Glutamatergic neuron (in vitro differentiated cells): ENCODE measurements at regions not wholly inside any gene's neighbourhood (a gene's known extent, or its start where the extent isn't known, plus 50 kb on each side); places are given as distances from the start of the nearest gene placed in this dataset.

Source experiments
- DNase-seq: peaks from one replicate; pipeline ENCODE4 v3.0.0; 2022
- H3K27ac Mint-ChIP-seq: one replicate; pipeline ENCODE4 v1.8.0; 2020; ENCODE audit warnings: mild to moderate bottlenecking, mixed read lengths, inconsistent platforms; ENCODE audit not compliant: unreplicated experiment
- H3K27me3 Mint-ChIP-seq: one replicate; pipeline ENCODE4 v1.8.0; 2020; ENCODE audit warnings: mild to moderate bottlenecking, moderate library complexity, mixed read lengths, inconsistent platforms; ENCODE audit not compliant: unreplicated experiment
- H3K36me3 Mint-ChIP-seq: one replicate; pipeline ENCODE4 v1.8.0; 2020; ENCODE audit warnings: mild to moderate bottlenecking, mixed read lengths, inconsistent platforms; ENCODE audit not compliant: unreplicated experiment
- H3K4me1 Mint-ChIP-seq: one replicate; pipeline ENCODE4 v1.8.0; 2020; ENCODE audit warnings: mild to moderate bottlenecking, low read depth, mixed read lengths, inconsistent platforms; ENCODE audit not compliant: unreplicated experiment
- H3K4me3 Mint-ChIP-seq: one replicate; pipeline ENCODE4 v1.8.0; 2020; ENCODE audit warnings: mild to moderate bottlenecking, mixed read lengths, inconsistent platforms; ENCODE audit not compliant: unreplicated experiment
- H3K9me3 Mint-ChIP-seq: one replicate; pipeline ENCODE4 v1.8.0; 2020; ENCODE audit warnings: mild to moderate bottlenecking, moderate library complexity, mixed read lengths, inconsistent platforms; ENCODE audit not compliant: unreplicated experiment
- TF ChIP-seq, protein P1 (sequence below): fragments of 200-600 bp; sonication (generic); IDR thresholded peaks from one replicate; pipeline ENCODE4 v1.5.0; 2021; ENCODE audit not compliant: partially characterized antibody, unreplicated experiment

GRCh38 chr6:56713254-56713672 lies 70.6 kb upstream of the DST start:
- Mint-ChIP-seq H3K27ac (peak overlapping the region; percentile 42), H3K4me1 (peaks cover 58% of the 10 kb centered on the region), H3K4me3 (no peak overlapping the region), H3K36me3 (no peaks in the 10 kb centered on the region), H3K9me3 (peaks cover 7% of the 10 kb centered on the region), H3K27me3 (peaks cover 2% of the 10 kb centered on the region)
- no peak for DNase-seq
- TF ChIP-seq, protein P1, sequence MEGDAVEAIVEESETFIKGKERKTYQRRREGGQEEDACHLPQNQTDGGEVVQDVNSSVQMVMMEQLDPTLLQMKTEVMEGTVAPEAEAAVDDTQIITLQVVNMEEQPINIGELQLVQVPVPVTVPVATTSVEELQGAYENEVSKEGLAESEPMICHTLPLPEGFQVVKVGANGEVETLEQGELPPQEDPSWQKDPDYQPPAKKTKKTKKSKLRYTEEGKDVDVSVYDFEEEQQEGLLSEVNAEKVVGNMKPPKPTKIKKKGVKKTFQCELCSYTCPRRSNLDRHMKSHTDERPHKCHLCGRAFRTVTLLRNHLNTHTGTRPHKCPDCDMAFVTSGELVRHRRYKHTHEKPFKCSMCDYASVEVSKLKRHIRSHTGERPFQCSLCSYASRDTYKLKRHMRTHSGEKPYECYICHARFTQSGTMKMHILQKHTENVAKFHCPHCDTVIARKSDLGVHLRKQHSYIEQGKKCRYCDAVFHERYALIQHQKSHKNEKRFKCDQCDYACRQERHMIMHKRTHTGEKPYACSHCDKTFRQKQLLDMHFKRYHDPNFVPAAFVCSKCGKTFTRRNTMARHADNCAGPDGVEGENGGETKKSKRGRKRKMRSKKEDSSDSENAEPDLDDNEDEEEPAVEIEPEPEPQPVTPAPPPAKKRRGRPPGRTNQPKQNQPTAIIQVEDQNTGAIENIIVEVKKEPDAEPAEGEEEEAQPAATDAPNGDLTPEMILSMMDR, result no peak

- TF ChIP-seq, protein P1, result no peak
- Mint-ChIP-seq H3K9me3 (peaks cover 2% of the 10 kb centered on the region), H3K27me3 (no peaks in the 10 kb centered on the region), H3K36me3 (no peaks in the 10 kb centered on the region), H3K4me3 (no peak overlapping the region), H3K4me1 (peaks cover 47% of the 10 kb centered on the region), H3K27ac (no peak overlapping the region)
- DNase-seq, result no peak
Measured at GRCh38 chr6:56710967-56711366, 68.3 kb upstream of the DST start.

DNA sequence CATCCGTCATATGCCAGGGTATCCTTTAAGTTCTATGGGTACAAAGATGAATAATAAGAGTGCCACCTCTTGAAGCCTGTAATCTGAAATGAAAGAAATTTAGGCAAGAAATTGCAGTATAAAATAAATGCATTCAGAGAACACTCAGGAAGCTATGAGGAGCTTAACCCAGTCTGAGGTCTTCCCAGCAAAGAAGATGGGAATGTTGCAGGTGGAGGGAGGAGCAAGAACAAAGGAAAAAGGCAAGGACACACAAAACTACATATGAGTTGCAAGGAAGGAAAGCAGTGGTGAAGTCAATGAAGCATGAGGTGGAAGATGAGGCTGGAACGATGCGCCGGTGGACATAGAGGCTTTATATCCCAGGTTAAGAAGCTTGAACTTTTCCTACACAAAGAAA lies 67.0 kb upstream of the DST start:
- Mint-ChIP-seq H3K4me1 (peaks cover 35% of the 10 kb centered on the region), H3K27me3 (no peaks in the 10 kb centered on the region), H3K4me3 (peak overlapping the region; percentile 58), H3K27ac (peak overlapping the region; percentile 79), H3K36me3 (no peaks in the 10 kb centered on the region), H3K9me3 (peaks cover 2% of the 10 kb centered on the region)
- TF ChIP-seq, protein P1, result no peak
- no peak for DNase-seq

DNA sequence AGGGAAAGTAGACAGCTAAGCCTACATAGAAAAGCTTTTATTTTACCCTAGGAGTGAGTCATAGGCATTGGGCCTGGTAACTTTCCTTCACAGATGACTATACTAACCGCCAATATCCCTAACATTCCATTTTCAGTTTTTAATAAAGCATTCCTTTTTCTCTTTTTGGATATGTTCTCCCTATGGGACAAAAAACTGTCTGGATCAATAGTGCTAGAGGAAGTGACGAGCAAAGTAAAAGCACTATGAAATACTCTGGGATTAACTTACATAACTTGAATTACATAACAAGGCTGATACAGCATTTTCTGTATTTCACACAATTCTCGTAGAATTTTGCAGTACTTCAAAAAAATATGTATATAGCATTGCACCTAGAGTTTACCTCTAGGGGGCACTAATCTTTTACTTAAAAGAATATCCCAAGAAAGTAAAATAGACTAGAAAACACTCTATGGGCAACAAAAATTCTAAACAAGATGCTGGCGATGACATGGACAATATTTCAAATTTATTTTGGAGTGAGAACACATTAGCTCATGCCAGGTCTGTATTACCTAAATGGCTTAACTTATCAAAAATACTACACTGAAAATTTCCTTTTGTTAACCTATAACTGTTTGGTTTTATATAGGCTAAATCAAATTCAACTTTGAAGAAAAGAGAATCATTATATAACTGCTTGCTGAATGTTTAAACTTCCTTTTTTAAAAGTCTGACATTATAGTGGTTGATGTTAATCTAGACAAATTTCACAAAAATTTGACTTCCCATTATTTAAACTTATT lies 66.3 kb upstream of the DST start:
- Mint-ChIP-seq H3K4me1 (peaks cover 33% of the 10 kb centered on the region), H3K27ac (no peak overlapping the region), H3K36me3 (no peaks in the 10 kb centered on the region), H3K4me3 (no peak overlapping the region), H3K9me3 (peaks cover 2% of the 10 kb centered on the region), H3K27me3 (no peaks in the 10 kb centered on the region)
- no peak for DNase-seq
- TF ChIP-seq, protein P1, result peak; percentile 72

GRCh38 chr6:56706981-56707726 lies 64.5 kb upstream of the DST start:
- H3K36me3 Mint-ChIP-seq, result no peaks in the 10 kb centered on the region
- H3K27ac Mint-ChIP-seq, result no peak overlapping the region
- no peak overlapping the region for H3K4me3 Mint-ChIP-seq
- no peak for DNase-seq
- peaks cover 2% of the 10 kb centered on the region for H3K9me3 Mint-ChIP-seq
- TF ChIP-seq, protein P1, result no peak
- H3K4me1 Mint-ChIP-seq, result peaks cover 24% of the 10 kb centered on the region
- H3K27me3 Mint-ChIP-seq, result no peaks in the 10 kb centered on the region
